ENCODE measurements at regions not wholly inside any gene's neighbourhood (a gene's known extent, or its start where the extent isn't known, plus 50 kb on each side); places are given as distances from the start of the nearest gene placed in this dataset.

- Histone ChIP-seq H3K4me2 (ENCODE audit: insufficient read depth, low read length) (no peak overlapping the region), H3K9ac (ENCODE audit: insufficient read depth in 1 of 2, low read depth in 2 of 2, low read length in 2 of 2) (no peak overlapping the region), H3K79me2 (ENCODE audit: control insufficient read depth, insufficient read depth, low read length) (no peaks in the 10 kb centered on the region), H3K9me3 (replicated peaks; ENCODE audit: control insufficient read depth, insufficient read depth, low read depth, low read length) (no peaks in the 10 kb centered on the region), H3K4me1 (replicated peaks in 1 of 2; ENCODE audit: control insufficient read depth in 2 of 2, insufficient read depth in 2 of 2, low read length in 2 of 2) (no peaks in the 10 kb centered on the region), H3K36me3 (ENCODE audit: control insufficient read depth, insufficient read depth, low read length) (no peaks in the 10 kb centered on the region), H3K27me3 (ENCODE audit: control insufficient read depth in 2 of 2, insufficient read depth in 2 of 2, low read length in 2 of 2) (peaks cover 26 to 31% of the 10 kb centered on the region in 2 experiments; a peak in 4 of 5 replicates), H4K20me1 (replicated peaks; ENCODE audit: control insufficient read depth, insufficient read depth, low read length) (no peaks in the 10 kb centered on the region; the same call in 1 of the 2 replicates), H3K27ac (ENCODE audit: extremely low read depth, low read depth, low read length) (no peak overlapping the region), H3K4me3 (no peak overlapping the region), H2AFZ (ENCODE audit: low read depth, low read length) (no peak overlapping the region), H3K9me1 (ENCODE audit: control insufficient read depth, insufficient read depth, low read length) (no peaks in the 10 kb centered on the region)
- CTCF ChIA-PET (ENCODE audit: low intra/inter-chr PET ratio) = no interaction called here
- intact Hi-C loops (cut with micrococcal nuclease) = no loop called here
- ATAC-seq (no peak), DNase-seq (ENCODE audit: extremely low read depth in 1 of 4, low spot score in 3 of 4) (no peak), FAIRE-seq (no peak)
- WGBS (ENCODE audit: insufficient coverage, low coverage, missing lambda C conversion rate) = 0% methylated on average over 3 of the region's 3 CpGs
- in situ Hi-C loops (cut with MboI) = no loop called here
- BruUV-seq (replicated peaks) = no TSS peak
- TF ChIP-seq ZBTB33 (CRISPR knock-in tag; IDR thresholded peaks at IDR 0.05) (no peak), E4F1 (CRISPR knock-in tag; IDR thresholded peaks at IDR 0.05; ENCODE audit: borderline replicate concordance) (no peak), ZNF324 (CRISPR knock-in tag; IDR thresholded peaks at IDR 0.05) (no peak), TSC22D4 (tag; IDR thresholded peaks at IDR 0.05) (no peak), FOXA3 (CRISPR knock-in tag; conservative IDR thresholded peaks at IDR 0.05 in 1 of 2, IDR thresholded peaks at IDR 0.05 in 1 of 2) (no peak), AFF1 (IDR thresholded peaks at IDR 0.05; ENCODE audit: low read depth in 1 of 2, partially characterized antibody in 2 of 2) (no peak), ZC3H4 (CRISPR knock-in tag; IDR thresholded peaks at IDR 0.05; ENCODE audit: borderline replicate concordance) (no peak), NFE2 (IDR thresholded peaks at IDR 0.05; ENCODE audit: low read depth) (no peak), NR1H2 (CRISPR knock-in tag; IDR thresholded peaks at IDR 0.05) (no peak), FOXK1 (CRISPR knock-in tag; IDR thresholded peaks at IDR 0.05; ENCODE audit: borderline replicate concordance) (no peak)
- POLR2A ChIA-PET = no interaction called here
Measured at GRCh38 chr1:87169263-87169910, 159.3 kb upstream of the LMO4 start.
